ENCODE measurements at regions not wholly inside any gene's neighbourhood (a gene's known extent, or its start where the extent isn't known, plus 50 kb on each side); places are given as distances from the start of the nearest gene placed in this dataset.

- H3K79me2 ChIP-seq (ENCODE audit: control insufficient read depth, low read length), result no peaks in the 10 kb centered on the region
- TF ChIP-seq EZH2phosphoT487 (IDR thresholded peaks at IDR 0.05; ENCODE audit: borderline replicate concordance, low read length) (no peak), CTCF (IDR thresholded peaks at IDR 0.05; ENCODE audit: low read depth, low read length, poor library complexity, severe bottlenecking) (no peak)
Observed at GRCh38 chr4:27350161-27350560, 489.5 kb downstream of the STIM2 start.

GRCh38 chr4:27357283-27357682 is 496.6 kb downstream of the STIM2 start:
- Histone ChIP-seq H3K4me1 (ENCODE audit: control insufficient read depth, low read length) (no peaks in the 10 kb centered on the region), H3K9me2 (replicated peaks; ENCODE audit: control insufficient read depth, low read length) (no peaks in the 10 kb centered on the region), H3K9me3 (ENCODE audit: control insufficient read depth, insufficient read depth, low read length) (no peaks in the 10 kb centered on the region), H3K79me2 (ENCODE audit: control insufficient read depth, low read length) (no peaks in the 10 kb centered on the region), H3K36me3 (ENCODE audit: control insufficient read depth, low read length) (no peaks in the 10 kb centered on the region), H3K27ac (ENCODE audit: low read depth, low read length) (no peak overlapping the region), H4K20me1 (ENCODE audit: control insufficient read depth, insufficient read depth, low read depth, low read length) (no peaks in the 10 kb centered on the region), H3F3A (ENCODE audit: control insufficient read depth, insufficient read depth) (no peaks in the 10 kb centered on the region), H3K4me3 (ENCODE audit: low read length) (no peak overlapping the region), H3K4me2 (ENCODE audit: low read length) (no peak overlapping the region), H3K27me3 (ENCODE audit: control insufficient read depth, low read length) (peaks cover 4% of the 10 kb centered on the region; the same call in 1 of the 2 replicates)
- TF ChIP-seq EZH2phosphoT487 (IDR thresholded peaks at IDR 0.05; ENCODE audit: borderline replicate concordance, low read length) (no peak), CTCF (IDR thresholded peaks at IDR 0.05; ENCODE audit: low read depth, low read length, poor library complexity, severe bottlenecking) (no peak)

More at GRCh38 chr4:27350161-27350560, 489.5 kb downstream of the STIM2 start:
- H3K36me3 ChIP-seq (ENCODE audit: control insufficient read depth, low read length), result no peaks in the 10 kb centered on the region
- H3K4me2 ChIP-seq (ENCODE audit: low read length), result no peak overlapping the region
- no peaks in the 10 kb centered on the region for H3K9me2 ChIP-seq (replicated peaks; ENCODE audit: control insufficient read depth, low read length)
- no peaks in the 10 kb centered on the region for H3F3A ChIP-seq (ENCODE audit: control insufficient read depth, insufficient read depth)
- H3K9me3 ChIP-seq (ENCODE audit: control insufficient read depth, insufficient read depth, low read length), result no peaks in the 10 kb centered on the region
- H3K27ac ChIP-seq (ENCODE audit: low read depth, low read length), result no peak overlapping the region
- no peaks in the 10 kb centered on the region for H4K20me1 ChIP-seq (ENCODE audit: control insufficient read depth, insufficient read depth, low read depth, low read length)
- H3K27me3 ChIP-seq (ENCODE audit: control insufficient read depth, low read length), result no peaks in the 10 kb centered on the region
- H3K4me3 ChIP-seq (ENCODE audit: low read length), result no peak overlapping the region
- no peaks in the 10 kb centered on the region for H3K4me1 ChIP-seq (ENCODE audit: control insufficient read depth, low read length)

- no peaks in the 10 kb centered on the region for H3K9me2 ChIP-seq (replicated peaks; ENCODE audit: control insufficient read depth, low read length)
- peaks cover 4% of the 10 kb centered on the region; the same call in 1 of the 2 replicates for H3K27me3 ChIP-seq (ENCODE audit: control insufficient read depth, low read length)
- no peak overlapping the region for H3K4me3 ChIP-seq (ENCODE audit: low read length)
- H3K4me2 ChIP-seq (ENCODE audit: low read length), result no peak overlapping the region
- H3K27ac ChIP-seq (ENCODE audit: low read depth, low read length), result no peak overlapping the region
- no peaks in the 10 kb centered on the region for H3K9me3 ChIP-seq (ENCODE audit: control insufficient read depth, insufficient read depth, low read length)
- no peaks in the 10 kb centered on the region for H3K36me3 ChIP-seq (ENCODE audit: control insufficient read depth, low read length)
- no peaks in the 10 kb centered on the region for H4K20me1 ChIP-seq (ENCODE audit: control insufficient read depth, insufficient read depth, low read depth, low read length)
- H3K4me1 ChIP-seq (ENCODE audit: control insufficient read depth, low read length), result no peaks in the 10 kb centered on the region
- H3K79me2 ChIP-seq (ENCODE audit: control insufficient read depth, low read length), result no peaks in the 10 kb centered on the region
- no peaks in the 10 kb centered on the region for H3F3A ChIP-seq (ENCODE audit: control insufficient read depth, insufficient read depth)
- no peak for TF ChIP-seq CTCF (IDR thresholded peaks at IDR 0.05; ENCODE audit: low read depth, low read length, poor library complexity, severe bottlenecking)
- TF ChIP-seq EZH2phosphoT487 (IDR thresholded peaks at IDR 0.05; ENCODE audit: borderline replicate concordance, low read length), result no peak
Observed at GRCh38 chr4:27358269-27358668, 497.6 kb downstream of the STIM2 start.

Data from DOHH2 (cell line).